ENCODE measurements at regions not wholly inside any gene's neighbourhood (a gene's known extent, or its start where the extent isn't known, plus 50 kb on each side); places are given as distances from the start of the nearest gene placed in this dataset.

GRCh38 chr14:61631045-61631687 lies 64.1 kb upstream of the HIF1A start:
- Histone ChIP-seq H3K23me2 (ENCODE audit: insufficient read length, low read depth, low read length, poor library complexity, severe bottlenecking) (no peaks in the 10 kb centered on the region), H2BK12ac (ENCODE audit: insufficient read length, low read depth, low read length) (no peak overlapping the region), H3K9me3 (ENCODE audit: control insufficient read depth, low read depth, low read length) (no peaks in the 10 kb centered on the region), H3K27ac (ENCODE audit: insufficient read length, low read depth, low read length) (no peak overlapping the region), H2BK5ac (ENCODE audit: insufficient read length, low read length) (no peak overlapping the region), H4K8ac (replicated peaks; ENCODE audit: insufficient read length, low read depth, low read length) (no peak overlapping the region), H2BK120ac (ENCODE audit: low read depth, low read length, poor library complexity, severe bottlenecking) (no peak overlapping the region), H3K14ac (ENCODE audit: insufficient read depth, low read length) (no peak overlapping the region), H3T11ph (ENCODE audit: low read length) (no peak overlapping the region), H2AFZ (ENCODE audit: low read length) (no peak overlapping the region), H3K79me1 (ENCODE audit: insufficient read depth, low read depth, low read length, poor library complexity, severe bottlenecking) (no peaks in the 10 kb centered on the region), H3K4me1 (ENCODE audit: insufficient read depth, low read length) (no peaks in the 10 kb centered on the region), H3K4me2 (ENCODE audit: insufficient read depth, insufficient read length, low read length) (no peak overlapping the region), H2BK15ac (ENCODE audit: low read depth, low read length) (no peak overlapping the region), H2BK20ac (ENCODE audit: low read depth, low read length, poor library complexity, severe bottlenecking) (peak overlapping the region; percentile 65), H3K9ac (ENCODE audit: extremely low read depth, insufficient read length, low read length) (no peak overlapping the region), H3K79me2 (ENCODE audit: insufficient read depth, low read length) (no peaks in the 10 kb centered on the region), H4K5ac (ENCODE audit: insufficient read length, low read depth, low read length) (no peak overlapping the region), H3K27me3 (ENCODE audit: insufficient read depth, low read length) (no peaks in the 10 kb centered on the region), H3K56ac (ENCODE audit: insufficient read length, low read depth, low read length) (no peak overlapping the region), H2AK5ac (ENCODE audit: insufficient read length, low read length) (no peak overlapping the region), H3K23ac (ENCODE audit: insufficient read length, low read depth, low read length) (no peak overlapping the region), H3K4ac (ENCODE audit: low read depth, low read length) (no peak overlapping the region), H4K91ac (ENCODE audit: insufficient read length, low read depth, low read length) (no peak overlapping the region), H4K20me1 (ENCODE audit: control insufficient read depth, insufficient read depth, insufficient read length) (no peaks in the 10 kb centered on the region), H3K18ac (ENCODE audit: insufficient read length, low read depth, low read length) (no peak overlapping the region)
- no peak for DNase-seq
- Mint-ChIP-seq H3K9me3 (no peaks in the 10 kb centered on the region), H3K27me3 (ENCODE audit: low read depth) (no peaks in the 10 kb centered on the region), H3K4me3 (no peak overlapping the region), H3K4me1 (peaks cover 12 to 16% of the 10 kb centered on the region in 2 experiments), H3K36me3 (ENCODE audit: insufficient read depth in 1 of 3, low read depth in 3 of 3) (no peaks in the 10 kb centered on the region), H3K27ac (no peak overlapping the region)
- no peak for TF ChIP-seq CTCF (conservative IDR thresholded peaks at IDR 0.05)
- no CpG with 5 or more reads among the region's 6 CpGs for WGBS (ENCODE audit: extremely low coverage, insufficient read length, low lambda C conversion rate)

All from H9 (cell line).